Heart left ventricle (tissue), 13 donors: ENCODE measurements at regions not wholly inside any gene's neighbourhood (a gene's known extent, or its start where the extent isn't known, plus 50 kb on each side); places are given as distances from the start of the nearest gene placed in this dataset.

Experiments used
- POLR2A ChIP-seq, 2 donors: fragments of 450-650 bp; IDR thresholded peaks; one replicate each; pipeline ENCODE4 v1.6.1; 2017; ENCODE audit warnings: antibody characterized with exemption in 2 of 2, mild to moderate bottlenecking in 2 of 2, moderate library complexity in 2 of 2
- TF ChIP-seq, protein P1 (sequence below), 12 donors: fragments of 200-600 bp; sonication (generic) in 4 of 12; IDR thresholded peaks; one replicate each; pipeline versions ENCODE4 v1.5.0 to v1.8.0; 2018 to 2022; ENCODE audit warnings: antibody characterized with exemption in 12 of 12, mild to moderate bottlenecking in 5 of 12
- donor health status: ischemic (EF 13 %, LVEDD 7.1; RV severe dilation, severe dysfunction).
- donor health status: DM: no; HTN: yes; CAD: no.
- donor health status: DM: no; HTN: no; CAD: no.
- donor health status: ischemic (EF 25% LVEDD 6.9; RV normal size, moderate dysfunction).
- donor health status: ischemic (EF 25% LVEDD 5.7; RV mildly dilated, moderate dysfunction).
- donor health status: ischemic (EF 35%, LVEDD 5.7; RV mildly dilated, moderate dysfunction).
- donor health status: nonischemic (EF 11% LVEDD 7.7; RV severe dilation, severe dysfunction).
- donor health status: DM: yes; HTN: yes; CAD: no.
- donor health status: PGD.
- donor health status: ischemic (EF 29% LVEDD 5.4; RV normal size, mild dysfunction).
- donor health status: nonischemic (EF 23%, LVEDD 6.1; RV moderate dilation, normal function).

DNA sequence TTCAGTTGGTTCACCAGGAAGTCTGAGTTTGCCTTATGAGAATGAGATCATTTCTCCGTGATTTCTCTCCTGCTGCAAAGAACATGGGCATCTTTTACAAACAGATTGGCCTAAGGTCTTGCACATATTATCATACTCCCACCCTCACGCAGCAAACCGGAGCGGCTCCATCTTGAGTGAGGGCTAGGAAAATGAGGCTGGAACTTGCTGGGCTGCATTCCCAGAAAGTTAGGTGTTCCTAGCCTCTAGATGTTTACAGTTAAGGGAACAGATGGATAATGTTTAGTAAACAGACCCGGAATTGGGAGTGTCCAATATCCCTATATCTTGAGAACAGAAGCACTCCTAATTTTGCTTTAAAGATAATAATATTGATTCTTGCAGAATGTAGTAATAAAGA is 247.9 kb upstream of the VCX3A start:
- TF ChIP-seq, protein P1, sequence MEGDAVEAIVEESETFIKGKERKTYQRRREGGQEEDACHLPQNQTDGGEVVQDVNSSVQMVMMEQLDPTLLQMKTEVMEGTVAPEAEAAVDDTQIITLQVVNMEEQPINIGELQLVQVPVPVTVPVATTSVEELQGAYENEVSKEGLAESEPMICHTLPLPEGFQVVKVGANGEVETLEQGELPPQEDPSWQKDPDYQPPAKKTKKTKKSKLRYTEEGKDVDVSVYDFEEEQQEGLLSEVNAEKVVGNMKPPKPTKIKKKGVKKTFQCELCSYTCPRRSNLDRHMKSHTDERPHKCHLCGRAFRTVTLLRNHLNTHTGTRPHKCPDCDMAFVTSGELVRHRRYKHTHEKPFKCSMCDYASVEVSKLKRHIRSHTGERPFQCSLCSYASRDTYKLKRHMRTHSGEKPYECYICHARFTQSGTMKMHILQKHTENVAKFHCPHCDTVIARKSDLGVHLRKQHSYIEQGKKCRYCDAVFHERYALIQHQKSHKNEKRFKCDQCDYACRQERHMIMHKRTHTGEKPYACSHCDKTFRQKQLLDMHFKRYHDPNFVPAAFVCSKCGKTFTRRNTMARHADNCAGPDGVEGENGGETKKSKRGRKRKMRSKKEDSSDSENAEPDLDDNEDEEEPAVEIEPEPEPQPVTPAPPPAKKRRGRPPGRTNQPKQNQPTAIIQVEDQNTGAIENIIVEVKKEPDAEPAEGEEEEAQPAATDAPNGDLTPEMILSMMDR (IDR thresholded peaks at IDR 0.05) = no peak
- no peak for TF ChIP-seq POLR2A (IDR thresholded peaks at IDR 0.05)
